ENCODE measurements at regions not wholly inside any gene's neighbourhood (a gene's known extent, or its start where the extent isn't known, plus 50 kb on each side); places are given as distances from the start of the nearest gene placed in this dataset.

DNA sequence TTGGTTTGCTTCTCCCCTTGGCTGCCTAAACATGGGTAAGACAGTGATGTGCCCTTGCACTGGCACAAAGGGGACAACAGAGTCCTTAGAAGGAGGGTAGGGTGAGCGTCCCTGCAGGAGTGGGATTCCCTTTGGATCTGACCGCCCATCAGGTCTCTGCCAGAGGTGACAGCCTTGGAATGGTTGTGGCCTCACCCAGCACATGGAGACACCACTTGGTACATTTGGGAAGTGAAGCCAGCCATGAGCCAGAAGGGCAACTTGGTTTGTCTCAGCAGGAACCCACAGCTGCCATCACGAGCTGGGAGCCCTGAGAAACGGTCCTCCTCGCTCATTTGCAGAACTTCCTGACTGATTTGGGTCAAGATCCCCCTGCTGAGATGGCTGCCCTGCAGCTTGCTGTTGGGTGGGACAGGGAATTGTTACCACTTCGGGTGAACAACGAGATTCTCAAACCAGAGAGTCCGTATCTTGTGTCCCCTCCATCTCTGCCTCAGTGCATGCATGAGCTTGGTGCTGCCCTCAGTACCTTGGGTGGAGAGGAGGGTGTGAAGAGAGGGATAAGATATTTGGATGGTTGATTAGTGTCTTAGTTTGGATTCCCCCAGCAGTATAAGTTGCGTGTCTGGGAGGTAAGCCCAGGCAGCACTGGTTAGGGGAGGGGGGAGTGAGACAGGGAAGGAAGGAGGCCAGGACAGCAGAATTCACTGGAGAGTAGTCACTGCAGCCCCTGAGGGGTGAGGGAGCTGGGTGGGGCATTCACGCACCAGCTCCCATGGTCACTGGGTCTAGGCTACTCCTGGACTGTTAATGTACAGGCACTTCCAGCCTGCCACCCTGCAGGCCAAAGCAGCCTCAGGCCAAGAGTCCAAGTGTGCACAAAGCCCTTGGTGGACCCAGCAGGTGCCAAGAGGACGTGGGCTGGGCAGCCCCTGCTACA lies 168.8 kb upstream of the TOPAZ1 start:
- no peak overlapping the region for H3K4me3 ChIP-seq (ENCODE audit: low read depth in 2 of 2, low read length in 1 of 2)
- peaks cover 10% of the 10 kb centered on the region; the same call in 1 of the 2 replicates for H4K20me1 ChIP-seq (ENCODE audit: insufficient read depth)
- no peaks in the 10 kb centered on the region for H3K27me3 ChIP-seq (ENCODE audit: insufficient read depth)
- WGBS (ENCODE audit: low lambda C conversion rate): 90% methylated on average over 8 of the region's 11 CpGs
- H2AFZ ChIP-seq (ENCODE audit: low read depth): no peak overlapping the region
- ChIA-PET CTCF (no interaction called here), POLR2A (no interaction called here)
- no peaks in the 10 kb centered on the region for H3K9me3 ChIP-seq
- DNase-seq: no peak
- no peaks in the 10 kb centered on the region for H3K9me2 ChIP-seq
- TF ChIP-seq RCOR1 (IDR thresholded peaks at IDR 0.05; ENCODE audit: low read length) (no peak), POLR2AphosphoS5 (IDR thresholded peaks at IDR 0.05; ENCODE audit: low read depth, low read length) (no peak), CHD2 (IDR thresholded peaks at IDR 0.05; ENCODE audit: low read length, partially characterized antibody) (no peak), RAD21 (IDR thresholded peaks at IDR 0.05; ENCODE audit: low read length) (no peak), ZBTB33 (IDR thresholded peaks at IDR 0.05; ENCODE audit: borderline replicate concordance, low read depth) (no peak), USF1 (IDR thresholded peaks at IDR 0.05; ENCODE audit: borderline replicate concordance, low read depth) (no peak), FOXM1 (IDR thresholded peaks at IDR 0.05; ENCODE audit: low read depth) (no peak), MEF2A (IDR thresholded peaks at IDR 0.05; ENCODE audit: borderline replicate concordance, low read depth) (no peak), ELF1 (IDR thresholded peaks at IDR 0.05) (no peak), EP300 (IDR thresholded peaks at IDR 0.05; ENCODE audit: borderline replicate concordance in 1 of 2, low read depth in 1 of 2, low read length in 1 of 2) (no peak), RFX5 (IDR thresholded peaks at IDR 0.05; ENCODE audit: low read length) (no peak), RXRA (IDR thresholded peaks at IDR 0.05; ENCODE audit: borderline replicate concordance, low read depth) (no peak), SIN3A (IDR thresholded peaks at IDR 0.05; ENCODE audit: borderline replicate concordance, low read depth, low read length) (no peak)
- TF ChIP-seq, protein P1, sequence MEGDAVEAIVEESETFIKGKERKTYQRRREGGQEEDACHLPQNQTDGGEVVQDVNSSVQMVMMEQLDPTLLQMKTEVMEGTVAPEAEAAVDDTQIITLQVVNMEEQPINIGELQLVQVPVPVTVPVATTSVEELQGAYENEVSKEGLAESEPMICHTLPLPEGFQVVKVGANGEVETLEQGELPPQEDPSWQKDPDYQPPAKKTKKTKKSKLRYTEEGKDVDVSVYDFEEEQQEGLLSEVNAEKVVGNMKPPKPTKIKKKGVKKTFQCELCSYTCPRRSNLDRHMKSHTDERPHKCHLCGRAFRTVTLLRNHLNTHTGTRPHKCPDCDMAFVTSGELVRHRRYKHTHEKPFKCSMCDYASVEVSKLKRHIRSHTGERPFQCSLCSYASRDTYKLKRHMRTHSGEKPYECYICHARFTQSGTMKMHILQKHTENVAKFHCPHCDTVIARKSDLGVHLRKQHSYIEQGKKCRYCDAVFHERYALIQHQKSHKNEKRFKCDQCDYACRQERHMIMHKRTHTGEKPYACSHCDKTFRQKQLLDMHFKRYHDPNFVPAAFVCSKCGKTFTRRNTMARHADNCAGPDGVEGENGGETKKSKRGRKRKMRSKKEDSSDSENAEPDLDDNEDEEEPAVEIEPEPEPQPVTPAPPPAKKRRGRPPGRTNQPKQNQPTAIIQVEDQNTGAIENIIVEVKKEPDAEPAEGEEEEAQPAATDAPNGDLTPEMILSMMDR (IDR thresholded peaks at IDR 0.05): no peak
- TF ChIP-seq, protein P2, sequence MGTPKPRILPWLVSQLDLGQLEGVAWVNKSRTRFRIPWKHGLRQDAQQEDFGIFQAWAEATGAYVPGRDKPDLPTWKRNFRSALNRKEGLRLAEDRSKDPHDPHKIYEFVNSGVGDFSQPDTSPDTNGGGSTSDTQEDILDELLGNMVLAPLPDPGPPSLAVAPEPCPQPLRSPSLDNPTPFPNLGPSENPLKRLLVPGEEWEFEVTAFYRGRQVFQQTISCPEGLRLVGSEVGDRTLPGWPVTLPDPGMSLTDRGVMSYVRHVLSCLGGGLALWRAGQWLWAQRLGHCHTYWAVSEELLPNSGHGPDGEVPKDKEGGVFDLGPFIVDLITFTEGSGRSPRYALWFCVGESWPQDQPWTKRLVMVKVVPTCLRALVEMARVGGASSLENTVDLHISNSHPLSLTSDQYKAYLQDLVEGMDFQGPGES (IDR thresholded peaks at IDR 0.05; ENCODE audit: low read depth, low read length): no peak
- H3K4me2 ChIP-seq: no peak overlapping the region
- no peaks in the 10 kb centered on the region for H3F3A ChIP-seq (replicated peaks; ENCODE audit: insufficient read depth)
- H3K79me2 ChIP-seq (ENCODE audit: insufficient read depth): no peaks in the 10 kb centered on the region; the same call in 1 of the 2 replicates
- peaks cover 3 to 15% of the 10 kb centered on the region in 2 experiments; a peak in 3 of 4 replicates for H3K4me1 ChIP-seq (ENCODE audit: control insufficient read depth in 1 of 2, insufficient read depth in 2 of 2, low read depth in 1 of 2, low read length in 1 of 2)
- H3K36me3 ChIP-seq (replicated peaks in 1 of 2; ENCODE audit: control insufficient read depth in 1 of 2, insufficient read depth in 2 of 2, low read length in 1 of 2): no peaks in the 10 kb centered on the region
- no peak overlapping the region for H3K9ac ChIP-seq
- H3K27ac ChIP-seq (ENCODE audit: low read depth in 2 of 2, low read length in 1 of 2): no peak overlapping the region
